Activated B cell treated with CpG ODN at 0.5 μM for 24 hours (primary cell): ENCODE measurements at regions not wholly inside any gene's neighbourhood (a gene's known extent, or its start where the extent isn't known, plus 50 kb on each side); places are given as distances from the start of the nearest gene placed in this dataset.

ENCODE experiments used
- ATAC-seq: fragments of 200-7000 bp; cut with Tn5 transposase; one replicate; pipeline ENCODE4 v1.10.0; 2021; ENCODE audit warnings: low read depth, mild to moderate bottlenecking, moderate library complexity
- CTCF ChIA-PET: fragments of 350-600 bp; sonication (Branson Sonifier 250); formaldehyde crosslinking; loops from one replicate; lab custom pipeline; 2021; ENCODE audit warnings: antibody characterized with exemption; lab: Charles Lee
- POLR2A ChIA-PET: fragments of 350-600 bp; sonication (Branson Sonifier 250); formaldehyde crosslinking; loops from one replicate; lab custom pipeline; 2021; ENCODE audit warnings: antibody characterized with exemption; lab: Charles Lee
- DNase-seq: peaks from one replicate; pipeline ENCODE4 v3.0.0; 2022
- H3K27ac Mint-ChIP-seq: one replicate; pipeline ENCODE4 v1.8.0; 2020; ENCODE audit warnings: mixed read lengths
- H3K27me3 Mint-ChIP-seq: one replicate; pipeline ENCODE4 v1.8.0; 2021; ENCODE audit warnings: mixed read lengths
- H3K36me3 Mint-ChIP-seq: one replicate; pipeline ENCODE4 v1.8.0; 2021; ENCODE audit warnings: low read depth, mixed read lengths
- H3K4me1 Mint-ChIP-seq: one replicate; pipeline ENCODE4 v1.8.0; 2021; ENCODE audit warnings: mixed read lengths
- H3K4me3 Mint-ChIP-seq: one replicate; pipeline ENCODE4 v1.8.0; 2020; ENCODE audit warnings: mild to moderate bottlenecking, mixed read lengths
- H3K9me3 Mint-ChIP-seq: one replicate; pipeline ENCODE4 v1.8.0; 2020; ENCODE audit warnings: mixed read lengths
- CTCF ChIP-seq: fragments of 200-600 bp; IDR thresholded peaks from one replicate; pipeline ENCODE4 v1.8.0; 2022; ENCODE audit warnings: antibody characterized with exemption, mild to moderate bottlenecking
- intact Hi-C: fragments of 100-400 bp; cut with micrococcal nuclease; formaldehyde crosslinking; loops from one replicate; pipeline ENCODE4 v1.15.1; 2024

GRCh38 chr13:99033814-99034213, 56.0 kb upstream of the DOCK9 start:
- Mint-ChIP-seq H3K36me3 (peaks cover 8% of the 10 kb centered on the region), H3K4me1 (no peaks in the 10 kb centered on the region), H3K27me3 (no peaks in the 10 kb centered on the region), H3K4me3 (no peak overlapping the region), H3K9me3 (peaks cover 6% of the 10 kb centered on the region), H3K27ac (no peak overlapping the region)
- DNase-seq (no peak), ATAC-seq (no peak)
- ChIA-PET POLR2A (no interaction called here), CTCF (no interaction called here)
- intact Hi-C loops = loop anchor here (5.0 kb wide), 1 partner anchor 167 kb away; no protein-coding TSS in a partner anchor
- no peak for TF ChIP-seq CTCF

- CTCF ChIA-PET = no interaction called here
- no peak for TF ChIP-seq CTCF
- H3K27me3 Mint-ChIP-seq = no peaks in the 10 kb centered on the region
- intact Hi-C loops = loop anchor here (5.0 kb wide), 1 partner anchor 167 kb away; no protein-coding TSS in a partner anchor
- POLR2A ChIA-PET = no interaction called here
- ATAC-seq (no peak), DNase-seq (no peak)
- no peaks in the 10 kb centered on the region for H3K4me1 Mint-ChIP-seq
- H3K36me3 Mint-ChIP-seq = peaks cover 8% of the 10 kb centered on the region
- H3K9me3 Mint-ChIP-seq = peaks cover 3% of the 10 kb centered on the region
- H3K27ac Mint-ChIP-seq = no peak overlapping the region
- no peak overlapping the region for H3K4me3 Mint-ChIP-seq
Measured at GRCh38 chr13:99034333-99035085, 56.6 kb upstream of the DOCK9 start.

- Mint-ChIP-seq H3K4me3 (no peak overlapping the region), H3K4me1 (no peaks in the 10 kb centered on the region), H3K9me3 (peaks cover 3% of the 10 kb centered on the region), H3K27me3 (peaks cover 6% of the 10 kb centered on the region), H3K36me3 (peaks cover 8% of the 10 kb centered on the region), H3K27ac (no peak overlapping the region)
- POLR2A ChIA-PET = no interaction called here
- no peak for DNase-seq
- intact Hi-C loops = no loop called here
- TF ChIP-seq CTCF = no peak
- CTCF ChIA-PET = no interaction called here
- ATAC-seq = no peak
Measured at GRCh38 chr13:99035715-99036114, 57.9 kb upstream of the DOCK9 start.

GRCh38 chr13:99037756-99038155, 59.9 kb upstream of the DOCK9 start:
- peaks cover 17% of the 10 kb centered on the region for H3K27me3 Mint-ChIP-seq
- CTCF ChIA-PET = no interaction called here
- no peak for ATAC-seq
- H3K4me3 Mint-ChIP-seq = no peak overlapping the region
- H3K27ac Mint-ChIP-seq = no peak overlapping the region
- no peak for DNase-seq
- no peaks in the 10 kb centered on the region for H3K4me1 Mint-ChIP-seq
- peaks cover 3% of the 10 kb centered on the region for H3K9me3 Mint-ChIP-seq
- POLR2A ChIA-PET = no interaction called here
- no peak for TF ChIP-seq CTCF
- H3K36me3 Mint-ChIP-seq = peaks cover 8% of the 10 kb centered on the region
- intact Hi-C loops = no loop called here

GRCh38 chr13:99039718-99040280, 61.9 kb upstream of the DOCK9 start:
- Mint-ChIP-seq H3K27ac (no peak overlapping the region), H3K27me3 (peaks cover 35% of the 10 kb centered on the region), H3K9me3 (peaks cover 3% of the 10 kb centered on the region), H3K36me3 (peaks cover 8% of the 10 kb centered on the region), H3K4me3 (no peak overlapping the region), H3K4me1 (peaks cover 2% of the 10 kb centered on the region)
- TF ChIP-seq CTCF = no peak
- CTCF ChIA-PET = no interaction called here
- intact Hi-C loops = no loop called here
- no peak for ATAC-seq
- DNase-seq = no peak
- POLR2A ChIA-PET = no interaction called here
